GM12872 (cell line): ENCODE measurements at regions not wholly inside any gene's neighbourhood (a gene's known extent, or its start where the extent isn't known, plus 50 kb on each side); places are given as distances from the start of the nearest gene placed in this dataset.

Source experiments
- CTCF ChIP-seq: IDR thresholded peaks from 3 replicates; pipeline ENCODE4 v1.5.1; 2011; ENCODE audit warnings: low read depth, mild to moderate bottlenecking, low read length, moderate library complexity; ENCODE audit not compliant: insufficient read depth

- TF ChIP-seq CTCF = no peak
Measured at GRCh38 chr5:171715551-171715950, 70.1 kb upstream of the SMIM23 start.

GRCh38 chr5:171720086-171720485 lies 65.5 kb upstream of the SMIM23 start:
- no peak for TF ChIP-seq CTCF

- no peak for TF ChIP-seq CTCF
Measured at GRCh38 chr5:171721464-171721863, 64.2 kb upstream of the SMIM23 start.

GRCh38 chr5:171724468-171725204 lies 61.0 kb upstream of the SMIM23 start:
- TF ChIP-seq CTCF = no peak

GRCh38 chr5:171725205-171725601 lies 60.4 kb upstream of the SMIM23 start:
- TF ChIP-seq CTCF = no peak

GRCh38 chr5:171728686-171729085 lies 56.9 kb upstream of the SMIM23 start:
- TF ChIP-seq CTCF = no peak
